HG03460 (cell line): ENCODE measurements at regions not wholly inside any gene's neighbourhood (a gene's known extent, or its start where the extent isn't known, plus 50 kb on each side); places are given as distances from the start of the nearest gene placed in this dataset.
"Not testable (repeated sequence)": the region's sequence is repeated elsewhere in the genome, so short reads cannot be mapped to it uniquely, and the experiment has no call there.

Experiments used
- ATAC-seq: cut with Tn5 transposase; IDR thresholded peaks from one replicate; pipeline ENCODE4 v1.9.1; 2021; ENCODE audit not compliant: unreplicated experiment

- ATAC-seq: not testable (repeated sequence)
Observed at GRCh38 chrX:74181976-74182375, 122.0 kb upstream of the ZCCHC13 start.

- no peak for ATAC-seq
Observed at GRCh38 chrX:74180716-74181115, 123.3 kb upstream of the ZCCHC13 start.

- ATAC-seq: no peak
Observed at GRCh38 chrX:74179990-74180389, 124.0 kb upstream of the ZCCHC13 start.

- no peak for ATAC-seq
Observed at GRCh38 chrX:74179499-74179898, 124.5 kb upstream of the ZCCHC13 start.

GRCh38 chrX:74179071-74179470, 124.9 kb upstream of the ZCCHC13 start:
- ATAC-seq: no peak

- no peak for ATAC-seq
Observed at GRCh38 chrX:74178536-74178935, 125.4 kb upstream of the ZCCHC13 start.

GRCh38 chrX:74171465-74171864, 132.5 kb upstream of the ZCCHC13 start:
- ATAC-seq: no peak

DNA sequence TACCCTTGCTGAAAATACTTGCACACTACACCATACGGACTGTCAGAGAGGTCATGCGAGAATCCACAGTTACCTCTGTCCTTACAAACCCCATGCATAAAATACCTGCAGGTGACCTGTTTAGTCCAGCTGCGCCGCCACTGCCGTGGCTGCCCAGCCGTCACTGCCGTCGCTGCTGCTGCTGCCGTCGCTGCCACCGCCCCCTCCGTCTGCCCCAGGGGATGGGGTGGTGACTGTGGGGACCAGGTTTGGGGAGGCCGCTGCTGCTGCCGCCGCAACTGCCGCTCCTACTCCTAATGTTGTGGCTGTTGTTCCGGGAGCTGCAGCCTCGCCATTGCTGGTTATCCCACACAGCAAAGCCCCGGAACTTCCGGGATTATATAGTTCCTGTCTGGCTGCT, 141.8 kb upstream of the ZCCHC13 start:
- ATAC-seq: no peak

DNA sequence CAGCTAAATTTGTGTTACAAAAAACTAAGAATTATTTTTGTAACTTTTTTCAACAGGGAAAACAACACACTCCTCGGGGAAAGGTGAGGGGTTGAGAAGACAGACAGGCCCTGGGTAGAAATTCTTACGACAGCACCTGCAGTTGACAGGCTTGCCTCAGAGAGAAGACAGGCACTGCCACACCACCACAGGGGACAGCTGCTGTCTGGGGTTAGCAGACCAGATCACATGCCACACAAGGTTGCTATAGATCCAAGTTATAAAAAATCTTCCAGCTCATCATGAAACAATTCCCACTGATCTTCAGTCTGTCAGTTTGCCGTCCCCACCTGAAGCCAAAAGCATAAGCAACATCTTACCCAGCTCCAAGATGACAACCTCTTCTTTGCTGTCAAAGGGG, 143.2 kb upstream of the ZCCHC13 start:
- no peak for ATAC-seq

DNA sequence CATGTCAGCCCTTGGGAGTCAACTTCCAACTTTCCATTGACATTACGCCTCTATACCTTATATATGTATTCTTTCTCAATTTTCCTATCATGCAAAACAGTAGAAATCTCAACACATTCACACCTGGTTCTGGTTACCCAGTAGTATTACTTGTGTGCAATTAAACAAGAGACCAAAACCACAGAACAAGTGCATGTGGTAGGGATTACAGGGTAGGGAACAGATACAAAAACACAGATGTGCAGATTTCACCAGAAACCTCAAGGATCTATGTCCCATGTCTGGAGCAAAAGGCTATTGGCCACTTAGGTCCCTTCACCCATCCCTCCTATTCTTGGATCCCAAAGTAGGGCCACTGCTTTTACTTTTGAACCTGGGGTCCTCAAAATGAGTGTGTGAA, 143.6 kb upstream of the ZCCHC13 start:
- ATAC-seq: no peak

- no peak for ATAC-seq
Observed at GRCh38 chrX:74147439-74147838, 156.5 kb upstream of the ZCCHC13 start.

DNA sequence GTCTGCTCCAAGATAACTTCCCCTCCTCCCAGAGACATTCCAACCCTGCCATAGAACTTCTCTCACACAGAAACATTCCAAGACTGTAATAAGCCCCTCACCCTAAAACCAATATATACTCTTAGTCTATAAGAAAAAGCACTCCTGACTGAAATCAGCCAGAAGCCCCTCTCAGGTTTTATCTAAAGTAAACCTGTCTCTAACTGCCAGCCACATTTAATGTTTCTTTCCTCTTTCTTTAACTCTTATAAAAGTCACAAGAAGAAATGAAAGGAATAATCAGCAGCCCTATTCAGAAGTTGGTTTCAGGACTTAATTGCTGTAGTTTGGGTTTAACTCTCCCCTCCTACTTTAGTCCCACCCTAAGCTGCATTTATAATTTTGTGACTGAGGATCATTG, 165.0 kb upstream of the ZCCHC13 start:
- ATAC-seq: no peak

DNA sequence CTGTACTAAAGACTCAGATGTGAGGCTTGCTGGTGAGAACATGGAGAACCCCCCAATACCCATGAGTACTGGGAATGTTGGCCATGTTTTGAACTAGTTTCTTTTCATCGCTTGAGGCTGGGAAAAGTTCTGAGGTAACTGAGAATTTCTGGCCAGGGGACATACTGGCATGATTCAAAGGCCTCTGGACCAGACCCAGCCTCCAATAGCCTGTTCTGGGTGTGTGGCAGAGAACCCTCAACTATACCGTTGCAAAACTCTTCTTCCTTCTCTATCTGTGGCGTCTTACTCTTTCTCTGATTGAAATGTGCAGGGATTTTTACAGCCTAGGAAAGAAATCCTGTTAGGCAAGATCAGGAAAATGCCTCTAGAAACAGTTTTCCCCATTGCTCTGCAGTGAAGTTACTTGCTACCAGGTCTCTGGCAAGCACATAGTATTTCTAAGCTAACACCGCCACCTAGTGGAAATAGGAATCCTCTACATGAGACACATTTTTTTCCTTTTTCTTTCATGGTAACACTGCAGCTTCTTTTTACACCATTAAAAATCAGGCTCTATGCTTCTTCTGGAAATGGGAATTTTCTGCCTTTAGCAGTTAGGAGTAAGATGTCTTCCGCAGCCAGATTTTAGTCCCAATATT, 170.7 kb upstream of the ZCCHC13 start:
- ATAC-seq: peak; percentile 56

- ATAC-seq: no peak
Observed at GRCh38 chrX:74132280-74132679, 171.7 kb upstream of the ZCCHC13 start.

GRCh38 chrX:74119016-74119910, 184.7 kb upstream of the ZCCHC13 start:
- no peak for ATAC-seq

- ATAC-seq: no peak
Observed at GRCh38 chrX:74117962-74118902, 185.7 kb upstream of the ZCCHC13 start.

- no peak for ATAC-seq
Observed at GRCh38 chrX:74111245-74111644, 192.7 kb upstream of the ZCCHC13 start.

DNA sequence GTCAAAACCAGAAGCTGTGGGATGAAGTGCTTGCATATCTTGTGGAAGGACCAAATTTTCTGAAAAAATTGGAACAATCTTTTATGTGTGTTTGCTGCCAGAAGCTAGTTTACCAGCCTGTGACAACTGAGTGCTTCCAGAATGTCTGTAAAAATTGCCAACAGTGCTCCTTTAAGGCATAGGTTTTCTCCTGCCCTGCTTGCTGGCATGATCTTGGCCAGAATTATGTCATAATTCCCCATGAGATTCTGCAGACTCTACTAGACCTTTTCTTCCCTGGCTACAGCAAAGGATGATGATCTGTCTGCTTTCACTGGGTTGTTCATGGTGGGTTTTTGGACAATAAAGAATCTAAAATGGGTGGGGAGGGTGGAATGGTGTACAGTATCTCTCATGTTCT, 196.3 kb upstream of the ZCCHC13 start:
- no peak for ATAC-seq

DNA sequence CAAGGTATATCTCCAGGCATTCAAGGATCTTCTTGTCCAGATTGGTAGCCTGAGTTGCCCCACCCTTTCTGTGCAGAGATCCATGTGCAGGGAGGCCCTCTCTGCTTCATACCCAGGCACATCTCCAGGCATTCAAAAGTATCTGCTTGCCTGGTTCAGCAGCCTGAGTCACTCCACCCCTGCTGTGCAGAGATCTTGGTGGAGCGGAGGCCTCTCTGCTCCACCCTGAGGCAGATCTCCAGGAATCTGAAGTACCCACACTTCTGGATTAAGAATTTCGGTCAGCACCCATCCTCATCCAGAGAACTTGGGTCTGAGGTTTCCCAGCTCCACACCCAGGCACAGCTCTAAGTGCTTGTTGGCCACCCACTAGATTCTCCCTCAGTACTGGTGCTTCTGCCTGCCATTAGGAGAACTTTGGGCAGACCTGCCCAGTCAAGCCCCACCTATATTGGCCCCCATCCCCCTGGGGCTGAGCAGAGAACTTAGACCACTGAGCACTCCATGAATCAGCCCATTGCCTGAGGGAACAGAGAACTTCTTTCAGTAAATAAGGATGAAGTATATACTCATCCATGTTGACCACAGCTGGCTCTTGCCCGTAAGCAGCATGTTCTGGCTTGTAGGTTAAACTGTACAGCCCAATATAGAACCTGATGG, 199.5 kb upstream of the ZCCHC13 start:
- ATAC-seq: no peak

DNA sequence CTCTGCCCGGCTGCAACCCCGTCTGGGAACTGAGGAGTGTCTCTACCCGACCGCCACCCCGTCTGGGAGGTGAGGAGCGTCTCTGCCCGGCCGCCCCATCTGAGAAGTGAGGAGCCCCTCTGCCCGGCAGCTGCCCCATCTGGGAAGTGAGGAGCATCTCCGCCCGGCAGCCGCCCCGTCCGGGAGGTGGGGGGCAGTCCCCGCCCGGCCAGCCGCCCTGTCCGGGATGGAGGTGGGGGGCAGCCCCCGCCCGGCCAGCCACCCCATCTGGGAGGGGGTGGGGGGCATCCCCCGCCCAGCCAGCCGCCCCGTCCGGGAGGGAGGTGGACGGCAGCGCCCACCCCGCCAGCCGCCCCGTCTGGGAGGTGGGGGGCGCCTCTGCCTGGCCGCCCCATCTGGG, 205.6 kb upstream of the ZCCHC13 start:
- ATAC-seq: not testable (repeated sequence)

- no peak for ATAC-seq
Observed at GRCh38 chrX:74090049-74090448, 213.9 kb upstream of the ZCCHC13 start.
